Thyroid gland (tissue), 4 donors: ENCODE measurements at regions not wholly inside any gene's neighbourhood (a gene's known extent, or its start where the extent isn't known, plus 50 kb on each side); places are given as distances from the start of the nearest gene placed in this dataset.

Source experiments
- DNase-seq, 2 donors: peaks; one replicate each; pipeline ENCODE4 v3.0.0-alpha.2; 2019
- H3K27ac ChIP-seq, 3 donors: fragments of 200-600 bp; sonication (generic); 1 replicate in 2 of 3; 2 replicates in 1 of 3; pipeline ENCODE4 v1.5.1; 2016 to 2019; ENCODE audit warnings: mild to moderate bottlenecking in 1 of 3, moderate library complexity in 1 of 3
- H3K27me3 ChIP-seq: fragments of 200-600 bp; sonication (generic); one replicate; pipeline ENCODE4 v1.5.1; 2019
- H3K36me3 ChIP-seq, 2 donors: fragments of 200-600 bp; sonication (generic); one replicate each; pipeline ENCODE4 v1.5.1; 2016 to 2019
- H3K4me1 ChIP-seq, 2 donors: fragments of 200-600 bp; sonication (generic); one replicate each; pipeline ENCODE4 v1.5.1; 2017 to 2019
- H3K4me3 ChIP-seq, 3 donors: fragments of 200-600 bp; sonication (generic); replicated peaks in 1 of 3; 1 replicate in 2 of 3; 2 replicates in 1 of 3; pipeline ENCODE4 v1.5.1; 2016; ENCODE audit warnings: mild to moderate bottlenecking in 1 of 3
- H3K9me3 ChIP-seq: fragments of 200-600 bp; sonication (generic); one replicate; pipeline ENCODE4 v1.5.1; 2017
- POLR2A ChIP-seq, 2 donors: fragments of 450-650 bp; IDR thresholded peaks; one replicate each; pipeline ENCODE4 v1.6.1; 2017; ENCODE audit warnings: antibody characterized with exemption in 2 of 2, mild to moderate bottlenecking in 2 of 2, moderate library complexity in 1 of 2
- WGBS, 2 donors: methylation state at CpG; one replicate each; pipeline ENCODE4 v1.1.5; 2017; 5-methylcytosine and 5-hydroxymethylcytosine counted together
- intact Hi-C: fragments of 100-400 bp; cut with DNase I; formaldehyde crosslinking; loops from one replicate; pipeline ENCODE4 v1.15.1; 2023
- TF ChIP-seq, protein P1 (sequence below), 6 experiments: fragments of 200-600 bp in 3 of 6; fragments of 450-650 bp in 3 of 6; sonication (generic) in 3 of 6; IDR thresholded peaks; one replicate each; pipeline ENCODE4 v1.5.1; 2016 to 2019; ENCODE audit warnings: antibody characterized with exemption in 6 of 6, mild to moderate bottlenecking in 2 of 6, inconsistent platforms in 1 of 6, moderate library complexity in 1 of 6

DNA sequence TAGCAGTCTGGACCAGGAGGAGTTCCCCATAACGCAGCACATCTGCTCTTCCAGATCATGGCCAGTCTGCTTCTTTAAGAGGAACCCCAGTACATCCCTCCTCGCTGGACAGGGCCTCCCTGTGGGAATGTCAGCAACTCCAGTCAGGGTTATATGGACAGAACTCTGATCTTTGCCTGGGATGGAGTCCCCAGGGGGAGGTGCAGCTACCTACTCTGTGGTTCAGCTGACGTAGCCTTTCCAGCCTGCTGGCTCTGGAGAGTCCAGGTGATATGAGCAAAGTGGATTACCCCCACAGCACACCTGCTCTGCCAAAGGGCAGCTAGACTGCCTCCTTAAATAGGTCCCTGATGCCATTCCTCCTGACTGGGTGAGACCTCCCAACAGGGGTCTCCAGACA, 417.1 kb upstream of the EPHA3 start:
- Histone ChIP-seq H3K27ac (no peak overlapping the region), H3K9me3 (no peaks in the 10 kb centered on the region), H3K4me1 (no peaks in the 10 kb centered on the region), H3K4me3 (no peak overlapping the region), H3K36me3 (no peaks in the 10 kb centered on the region), H3K27me3 (no peaks in the 10 kb centered on the region)
- 93 to 100% methylated on average over 2 of the region's 3 CpGs for WGBS, 2 donors
- intact Hi-C loops = no loop called here
- TF ChIP-seq, protein P1, sequence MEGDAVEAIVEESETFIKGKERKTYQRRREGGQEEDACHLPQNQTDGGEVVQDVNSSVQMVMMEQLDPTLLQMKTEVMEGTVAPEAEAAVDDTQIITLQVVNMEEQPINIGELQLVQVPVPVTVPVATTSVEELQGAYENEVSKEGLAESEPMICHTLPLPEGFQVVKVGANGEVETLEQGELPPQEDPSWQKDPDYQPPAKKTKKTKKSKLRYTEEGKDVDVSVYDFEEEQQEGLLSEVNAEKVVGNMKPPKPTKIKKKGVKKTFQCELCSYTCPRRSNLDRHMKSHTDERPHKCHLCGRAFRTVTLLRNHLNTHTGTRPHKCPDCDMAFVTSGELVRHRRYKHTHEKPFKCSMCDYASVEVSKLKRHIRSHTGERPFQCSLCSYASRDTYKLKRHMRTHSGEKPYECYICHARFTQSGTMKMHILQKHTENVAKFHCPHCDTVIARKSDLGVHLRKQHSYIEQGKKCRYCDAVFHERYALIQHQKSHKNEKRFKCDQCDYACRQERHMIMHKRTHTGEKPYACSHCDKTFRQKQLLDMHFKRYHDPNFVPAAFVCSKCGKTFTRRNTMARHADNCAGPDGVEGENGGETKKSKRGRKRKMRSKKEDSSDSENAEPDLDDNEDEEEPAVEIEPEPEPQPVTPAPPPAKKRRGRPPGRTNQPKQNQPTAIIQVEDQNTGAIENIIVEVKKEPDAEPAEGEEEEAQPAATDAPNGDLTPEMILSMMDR (IDR thresholded peaks at IDR 0.05) = no peak
- no peak for TF ChIP-seq POLR2A (IDR thresholded peaks at IDR 0.05)
- DNase-seq = no peak

DNA sequence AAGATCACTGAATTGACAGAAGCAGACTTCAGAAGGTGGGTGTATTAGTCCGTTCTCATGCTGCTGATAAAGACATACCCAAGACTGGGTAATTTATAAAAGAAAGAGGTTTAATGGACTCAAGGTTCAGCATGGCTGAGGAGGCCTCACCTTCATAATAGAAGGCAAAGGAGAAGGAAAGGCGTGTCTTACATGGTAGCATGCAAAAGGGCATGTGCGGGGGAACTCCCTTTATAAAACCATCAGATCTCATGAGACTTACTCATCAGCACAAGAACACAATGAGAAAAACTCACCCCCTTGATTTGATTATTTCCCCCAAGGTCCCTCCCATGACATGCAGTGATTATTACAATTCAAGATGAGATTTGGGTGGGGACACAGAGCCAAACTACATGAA, 416.3 kb upstream of the EPHA3 start:
- Histone ChIP-seq H3K4me3 (no peak overlapping the region), H3K9me3 (no peaks in the 10 kb centered on the region), H3K27ac (no peak overlapping the region), H3K27me3 (no peaks in the 10 kb centered on the region), H3K36me3 (no peaks in the 10 kb centered on the region), H3K4me1 (no peaks in the 10 kb centered on the region)
- intact Hi-C loops = no loop called here
- WGBS, 2 donors = 94 to 98% methylated on average over 3 of the region's 3 CpGs
- DNase-seq = no peak
- TF ChIP-seq, protein P1 (IDR thresholded peaks at IDR 0.05) = no peak
- TF ChIP-seq POLR2A (IDR thresholded peaks at IDR 0.05) = no peak

DNA sequence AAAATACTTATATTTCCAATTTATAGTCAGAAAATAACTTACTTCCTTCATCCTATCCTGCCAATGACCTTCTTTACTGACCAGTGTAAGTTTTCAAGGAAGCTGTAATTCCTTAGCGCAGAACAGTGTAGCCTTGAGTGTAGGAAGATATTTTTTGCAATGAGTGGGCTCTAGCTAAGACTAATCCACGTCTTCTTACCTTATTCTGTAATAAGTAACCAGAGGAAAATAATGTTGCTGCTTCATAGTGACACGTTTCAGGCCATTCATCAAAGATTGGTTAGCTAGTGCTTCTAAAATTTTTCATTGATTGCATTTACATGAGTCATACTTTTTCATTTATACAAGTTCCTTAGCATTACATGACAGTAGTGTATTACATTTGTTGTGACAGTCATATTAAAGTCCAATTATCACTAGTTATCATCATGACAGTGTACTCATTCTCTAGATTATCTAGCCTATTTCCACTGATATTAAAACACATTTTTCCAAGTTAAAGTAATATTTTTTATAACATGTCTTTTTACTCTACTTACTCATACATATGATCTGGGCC, 403.8 kb upstream of the EPHA3 start:
- intact Hi-C loops = no loop called here

DNA sequence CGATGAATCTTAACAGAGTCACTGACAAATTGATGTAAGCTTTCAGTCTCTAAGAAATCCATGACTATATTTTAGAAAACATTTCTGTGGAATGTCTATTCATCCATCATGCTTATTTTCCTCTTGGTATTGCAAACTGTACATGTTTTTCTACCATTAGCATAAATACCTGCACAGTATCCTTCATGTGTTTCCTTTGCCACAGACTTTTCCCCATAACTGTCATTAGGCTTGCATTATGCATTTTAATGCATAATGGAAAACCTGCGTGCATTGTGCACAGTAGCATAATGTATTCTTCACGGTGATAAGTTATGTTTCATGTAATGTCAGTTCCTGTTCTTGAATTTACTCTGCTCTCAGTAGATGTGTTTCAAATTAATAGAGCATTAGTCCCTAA, 403.1 kb upstream of the EPHA3 start:
- no peak overlapping the region for H3K27ac ChIP-seq
- no peaks in the 10 kb centered on the region for H3K36me3 ChIP-seq
- no peaks in the 10 kb centered on the region for H3K4me1 ChIP-seq
- TF ChIP-seq, protein P1 (IDR thresholded peaks at IDR 0.05) = no peak
- no peak for TF ChIP-seq POLR2A (IDR thresholded peaks at IDR 0.05)
- no peaks in the 10 kb centered on the region for H3K9me3 ChIP-seq
- DNase-seq = no peak
- intact Hi-C loops = no loop called here
- WGBS, 2 donors = 85 to 92% methylated on average over 3 of the region's 3 CpGs
- no peak overlapping the region for H3K4me3 ChIP-seq
- no peaks in the 10 kb centered on the region for H3K27me3 ChIP-seq

More for the DNA sequence above, 403.8 kb upstream of the EPHA3 start:
- Histone ChIP-seq H3K4me1 (no peaks in the 10 kb centered on the region), H3K4me3 (no peak overlapping the region), H3K27me3 (no peaks in the 10 kb centered on the region), H3K9me3 (no peaks in the 10 kb centered on the region), H3K36me3 (no peaks in the 10 kb centered on the region), H3K27ac (no peak overlapping the region)
- TF ChIP-seq, protein P1 (IDR thresholded peaks at IDR 0.05) = no peak
- TF ChIP-seq POLR2A (IDR thresholded peaks at IDR 0.05) = no peak
- DNase-seq = no peak
- 83 to 88% methylated on average over 3 of the region's 3 CpGs for whole genome bisulfite sequencing, 2 donors

DNA sequence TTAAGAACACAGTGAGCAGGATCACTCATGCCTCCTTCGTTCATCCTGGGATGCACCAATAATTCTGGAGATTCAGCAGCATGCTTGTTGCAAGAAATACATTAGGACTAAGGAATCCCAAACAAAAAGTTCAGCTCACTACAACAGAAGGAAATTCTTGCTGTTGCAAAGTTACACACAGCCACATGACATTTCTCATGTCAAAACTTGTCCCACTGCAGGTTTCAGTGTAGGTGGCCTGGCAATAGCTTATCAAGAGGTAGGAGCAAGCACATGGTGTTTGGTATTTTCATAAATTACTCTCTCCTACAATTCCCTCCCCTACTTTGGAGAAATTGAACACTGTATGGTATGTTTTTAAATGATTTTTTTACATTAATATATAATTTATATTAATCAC, 399.6 kb upstream of the EPHA3 start:
- intact Hi-C loops = no loop called here
- WGBS, 2 donors = 33 to 67% methylated on average over 1 of the region's 1 CpG

More for the DNA sequence above, 399.6 kb upstream of the EPHA3 start:
- no peak overlapping the region for H3K4me3 ChIP-seq
- no peak for TF ChIP-seq POLR2A (IDR thresholded peaks at IDR 0.05)
- TF ChIP-seq, protein P1 (IDR thresholded peaks at IDR 0.05) = no peak
- peaks cover 0 to under 1% of the 10 kb centered on the region in 2 donors for H3K4me1 ChIP-seq
- H3K27me3 ChIP-seq = no peaks in the 10 kb centered on the region
- no peak overlapping the region for H3K27ac ChIP-seq
- H3K9me3 ChIP-seq = no peaks in the 10 kb centered on the region
- DNase-seq = no peak
- no peaks in the 10 kb centered on the region for H3K36me3 ChIP-seq
